Thyroid gland (tissue), 4 donors: ENCODE measurements at regions not wholly inside any gene's neighbourhood (a gene's known extent, or its start where the extent isn't known, plus 50 kb on each side); places are given as distances from the start of the nearest gene placed in this dataset.
"Not testable (repeated sequence)": the region's sequence is repeated elsewhere in the genome, so short reads cannot be mapped to it uniquely, and the experiment has no call there.

Experiments used
- CTCF ChIP-seq, 6 experiments: fragments of 200-600 bp in 3 of 6; fragments of 450-650 bp in 3 of 6; sonication (generic) in 3 of 6; IDR thresholded peaks; one replicate each; pipeline ENCODE4 v1.5.1; 2016 to 2019; ENCODE audit warnings: antibody characterized with exemption in 6 of 6, mild to moderate bottlenecking in 2 of 6, inconsistent platforms in 1 of 6, moderate library complexity in 1 of 6
- POLR2A ChIP-seq, 2 donors: fragments of 450-650 bp; IDR thresholded peaks; one replicate each; pipeline ENCODE4 v1.6.1; 2017; ENCODE audit warnings: antibody characterized with exemption in 2 of 2, mild to moderate bottlenecking in 2 of 2, moderate library complexity in 1 of 2

DNA sequence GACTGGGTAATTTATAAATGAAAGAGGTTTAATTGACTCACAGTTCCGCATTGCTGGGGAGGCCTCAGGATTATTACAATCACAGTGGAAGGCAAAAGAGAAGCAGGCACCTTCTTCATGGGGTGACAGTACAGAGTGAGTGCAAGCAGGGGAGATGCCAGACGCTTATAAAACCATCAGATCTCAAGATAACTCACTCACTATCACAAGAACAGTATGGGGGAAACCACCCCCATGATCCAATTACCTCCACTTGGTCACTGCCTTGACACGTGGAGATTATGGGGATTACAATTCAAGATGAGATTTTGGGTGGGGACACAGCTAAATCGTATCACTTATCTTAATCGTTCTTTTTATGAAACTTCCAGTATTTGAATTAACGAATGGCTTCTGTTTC is 179.5 kb upstream of the TSC22D2 start:
- TF ChIP-seq CTCF, POLR2A (IDR thresholded peaks at IDR 0.05): not testable (repeated sequence)
